H1 (cell line): ENCODE measurements at regions not wholly inside any gene's neighbourhood (a gene's known extent, or its start where the extent isn't known, plus 50 kb on each side); places are given as distances from the start of the nearest gene placed in this dataset.

ENCODE experiments used
- GTF2F1 ChIP-seq: IDR thresholded peaks from 2 replicates; pipeline ENCODE4 v1.6.1; 2012; ENCODE audit warnings: low read depth, low read length, improper control_type of control experiment, borderline replicate concordance
- HDAC6 ChIP-seq: IDR thresholded peaks from one replicate; pipeline ENCODE4 v1.7.1; 2012; ENCODE audit warnings: low read depth, mild to moderate bottlenecking, inconsistent platforms, low read length, moderate library complexity
- JUN ChIP-seq: IDR thresholded peaks from 2 replicates; pipeline ENCODE4 v1.6.1; 2011; ENCODE audit warnings: low read depth, mild to moderate bottlenecking, improper control_type of control experiment, low read length
- NRF1 ChIP-seq: IDR thresholded peaks from 2 replicates; pipeline ENCODE4 v1.6.1; 2011; ENCODE audit warnings: mild to moderate bottlenecking, low read depth, low read length, improper control_type of control experiment
- RAD21 ChIP-seq, 2 experiments: IDR thresholded peaks in 1 of 2; conservative IDR thresholded peaks in 1 of 2; 2 replicates each; pipeline ENCODE4 v1.6.1; 2011; ENCODE audit warnings: low read depth in 2 of 2, low read length in 2 of 2, improper control_type of control experiment in 1 of 2, inconsistent platforms in 1 of 2, mild to moderate bottlenecking in 1 of 2, moderate library complexity in 1 of 2
- RBBP5 ChIP-seq: IDR thresholded peaks from 2 replicates; pipeline ENCODE4 v1.7.1; 2012; ENCODE audit warnings: low read depth, mild to moderate bottlenecking, inconsistent platforms, low read length, moderate library complexity, borderline replicate concordance
- TF ChIP-seq, protein P1 (sequence below), 3 experiments: IDR thresholded peaks; 1 replicate in 2 of 3; 2 replicates in 1 of 3; pipeline versions ENCODE4 v1.5.1 to v1.6.1; 2011; ENCODE audit warnings: low read length in 3 of 3, mild to moderate bottlenecking in 3 of 3, inconsistent platforms in 2 of 3, low read depth in 1 of 3, moderate library complexity in 1 of 3; ENCODE audit not compliant: insufficient read depth in 1 of 3; ENCODE audit errors: control extremely low read depth in 1 of 3

DNA sequence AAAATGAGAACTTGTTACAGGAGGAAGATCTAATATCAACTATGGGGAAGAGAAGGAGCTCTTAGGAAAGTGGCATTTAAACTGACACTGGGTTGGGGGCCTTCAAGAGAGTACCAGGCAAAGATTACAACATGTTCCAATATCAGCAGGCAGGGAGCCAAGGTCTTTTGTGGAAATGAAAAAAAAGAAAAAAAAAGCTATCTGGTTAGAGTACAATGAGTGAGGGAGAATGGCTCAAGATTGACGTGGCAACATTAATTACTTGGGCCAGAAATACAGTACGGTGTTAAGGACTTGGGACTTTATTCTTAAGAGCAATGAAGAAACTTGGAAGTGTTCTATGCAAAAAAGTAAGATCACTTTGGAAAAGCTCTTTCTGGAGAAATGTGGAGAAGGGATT lies 132.3 kb upstream of the CDK1 start:
- no peak for TF ChIP-seq GTF2F1
- TF ChIP-seq, protein P1, sequence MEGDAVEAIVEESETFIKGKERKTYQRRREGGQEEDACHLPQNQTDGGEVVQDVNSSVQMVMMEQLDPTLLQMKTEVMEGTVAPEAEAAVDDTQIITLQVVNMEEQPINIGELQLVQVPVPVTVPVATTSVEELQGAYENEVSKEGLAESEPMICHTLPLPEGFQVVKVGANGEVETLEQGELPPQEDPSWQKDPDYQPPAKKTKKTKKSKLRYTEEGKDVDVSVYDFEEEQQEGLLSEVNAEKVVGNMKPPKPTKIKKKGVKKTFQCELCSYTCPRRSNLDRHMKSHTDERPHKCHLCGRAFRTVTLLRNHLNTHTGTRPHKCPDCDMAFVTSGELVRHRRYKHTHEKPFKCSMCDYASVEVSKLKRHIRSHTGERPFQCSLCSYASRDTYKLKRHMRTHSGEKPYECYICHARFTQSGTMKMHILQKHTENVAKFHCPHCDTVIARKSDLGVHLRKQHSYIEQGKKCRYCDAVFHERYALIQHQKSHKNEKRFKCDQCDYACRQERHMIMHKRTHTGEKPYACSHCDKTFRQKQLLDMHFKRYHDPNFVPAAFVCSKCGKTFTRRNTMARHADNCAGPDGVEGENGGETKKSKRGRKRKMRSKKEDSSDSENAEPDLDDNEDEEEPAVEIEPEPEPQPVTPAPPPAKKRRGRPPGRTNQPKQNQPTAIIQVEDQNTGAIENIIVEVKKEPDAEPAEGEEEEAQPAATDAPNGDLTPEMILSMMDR (IDR thresholded peaks at IDR 0.05; ENCODE audit: control extremely low read depth in 1 of 3, insufficient read depth in 1 of 3, low read depth in 1 of 3, low read length in 3 of 3), result no peak
- no peak for TF ChIP-seq RBBP5
- no peak for TF ChIP-seq NRF1
- no peak for TF ChIP-seq JUN
- TF ChIP-seq RAD21 (IDR thresholded peaks at IDR 0.05 in 1 of 2, conservative IDR thresholded peaks at IDR 0.05 in 1 of 2; ENCODE audit: low read depth in 2 of 2, low read length in 2 of 2), result no peak
- TF ChIP-seq HDAC6, result no peak
